HepG2 (cell line): ENCODE measurements at regions not wholly inside any gene's neighbourhood (a gene's known extent, or its start where the extent isn't known, plus 50 kb on each side); places are given as distances from the start of the nearest gene placed in this dataset.

ENCODE experiments used
- ATAC-seq: fragments of 200-7000 bp; cut with Tn5 transposase; 3 replicates; pipeline ENCODE4 v1.9.1; 2020; ENCODE audit warnings: mild to moderate bottlenecking, moderate library complexity
- BruUV-seq: library from RNA; stranded (reverse); fragments of 400-500 nt; replicated peaks from 2 replicates; lab custom pipeline; 2021; lab: Mats Ljungman, UMichigan
- CTCF ChIA-PET: fragments of 300-600 bp; formaldehyde crosslinking; extraction: SDS; loops from one replicate; lab custom pipeline; 2021; ENCODE audit warnings: low total read pairs, inconsistent platforms, low intra/inter-chr PET ratio; lab: Yijun Ruan, JAX
- POLR2A ChIA-PET: fragments of 350-600 bp; sonication (Branson Sonifier 250); formaldehyde crosslinking; loops from one replicate; lab custom pipeline; 2020; ENCODE audit warnings: antibody characterized with exemption, inconsistent platforms; lab: Yijun Ruan, JAX
- DNase-seq: peaks from one replicate; pipeline ENCODE4 v3.0.0-alpha.2; 2015; ENCODE audit warnings: low spot score
- FAIRE-seq: peaks from 3 replicates; lab custom pipeline; 2011; peaks lifted over from hg19 to GRCh38; lab: Jason Lieb, UNC
- H2AFZ ChIP-seq: one replicate; pipeline ENCODE4 v1.6.1; 2011; ENCODE audit warnings: low read length, inconsistent platforms
- H3K27ac ChIP-seq: fragments of 300-600 bp; 3 replicates; pipeline ENCODE4 v1.8.0; 2011; ENCODE audit warnings: mixed run types, mild to moderate bottlenecking, mixed read lengths, low read length, inconsistent platforms; ENCODE audit not compliant: insufficient read depth; ENCODE audit errors: extremely low read length
- H3K27me3 ChIP-seq, 2 experiments: fragments of 200-600 bp in 1 of 2; 2 replicates in 1 of 2; 3 replicates in 1 of 2; pipeline versions ENCODE4 v1.6.0 to v1.8.0; 2011; ENCODE audit warnings: low read length in 2 of 2, mild to moderate bottlenecking in 2 of 2, moderate library complexity in 2 of 2, inconsistent platforms in 1 of 2; ENCODE audit not compliant: insufficient read depth in 2 of 2, control insufficient read depth in 1 of 2
- H3K36me3 ChIP-seq, 2 experiments: fragments of 200-600 bp in 1 of 2; replicated peaks in 1 of 2; 2 replicates in 1 of 2; 3 replicates in 1 of 2; pipeline versions ENCODE4 v1.5.1 to v1.8.0; 2011; ENCODE audit warnings: low read length in 2 of 2, inconsistent platforms in 1 of 2; ENCODE audit not compliant: insufficient read depth in 2 of 2, control insufficient read depth in 1 of 2
- H3K4me1 ChIP-seq: 2 replicates; pipeline ENCODE4 v1.5.1; 2012; ENCODE audit warnings: low read length, inconsistent platforms; ENCODE audit not compliant: insufficient read depth
- H3K4me2 ChIP-seq: 2 replicates; pipeline ENCODE4 v1.6.0; 2011; ENCODE audit warnings: low read depth, low read length, inconsistent platforms
- H3K4me3 ChIP-seq, 3 experiments: fragments of 200-600 bp in 1 of 3; sonication (generic), shearing (Covaris generic) in 1 of 3; replicated peaks in 1 of 3; 2 replicates each; pipeline ENCODE4 v1.5.1; 2011 to 2016; ENCODE audit warnings: low read length in 3 of 3, inconsistent platforms in 2 of 3, low read depth in 2 of 3, mild to moderate bottlenecking in 2 of 3, control low read depth in 1 of 3, mixed read lengths in 1 of 3; ENCODE audit not compliant: insufficient read depth in 1 of 3
- H3K79me2 ChIP-seq: one replicate; pipeline ENCODE4 v1.6.1; 2011; ENCODE audit warnings: low read length, inconsistent platforms; ENCODE audit not compliant: insufficient read depth
- H3K9ac ChIP-seq: 2 replicates; pipeline ENCODE4 v1.6.0; 2011; ENCODE audit warnings: mild to moderate bottlenecking, low read depth, low read length, inconsistent platforms; ENCODE audit not compliant: insufficient read depth
- H3K9me3 ChIP-seq: 2 replicates; pipeline ENCODE4 v1.5.1; 2012; ENCODE audit warnings: mild to moderate bottlenecking, low read length
- H4K20me1 ChIP-seq: 2 replicates; pipeline ENCODE4 v1.6.0; 2011; ENCODE audit warnings: inconsistent platforms, mild to moderate bottlenecking, low read length, moderate library complexity; ENCODE audit not compliant: insufficient read depth
- BORCS8-MEF2B ChIP-seq: sonication (generic); formaldehyde crosslinking; IDR thresholded peaks from 2 replicates; pipeline ENCODE4 v1.8.0; 2022; ENCODE audit warnings: mild to moderate bottlenecking, missing genetic modification reagents
- CENPBD1 ChIP-seq: sonication (generic); formaldehyde crosslinking; IDR thresholded peaks from 2 replicates; pipeline ENCODE4 v1.8.0; 2022; ENCODE audit warnings: missing genetic modification reagents, low read depth, mild to moderate bottlenecking, borderline replicate concordance
- GABPA ChIP-seq, 2 experiments: IDR thresholded peaks; 2 replicates each; pipeline ENCODE4 v1.6.1; 2011 to 2016; ENCODE audit warnings: low read depth in 2 of 2, low read length in 1 of 2, missing biosample characterization in 1 of 2, missing genetic modification characterization in 1 of 2
- NFE2L2 ChIP-seq: fragments of 150-350 bp; IDR thresholded peaks from 2 replicates; pipeline ENCODE4 v1.6.1; 2014; ENCODE audit warnings: low read length
- RORA ChIP-seq: sonication (generic); formaldehyde crosslinking; IDR thresholded peaks from 2 replicates; pipeline ENCODE4 v1.5.0; 2020; ENCODE audit warnings: mild to moderate bottlenecking, missing genetic modification reagents, moderate library complexity
- TIGD3 ChIP-seq: sonication (generic); formaldehyde crosslinking; IDR thresholded peaks from 2 replicates; pipeline ENCODE4 v1.5.1; 2020; ENCODE audit warnings: mild to moderate bottlenecking, missing genetic modification reagents, borderline replicate concordance
- ZHX1 ChIP-seq: sonication (generic); formaldehyde crosslinking; IDR thresholded peaks from 2 replicates; pipeline ENCODE4 v1.8.1; 2022; ENCODE audit warnings: low read depth, mild to moderate bottlenecking, missing genetic modification reagents
- ZKSCAN1 ChIP-seq: fragments of 150-350 bp; IDR thresholded peaks from 2 replicates; pipeline ENCODE4 v1.6.1; 2014; ENCODE audit warnings: low read length
- ZNF138 ChIP-seq: sonication (generic); formaldehyde crosslinking; IDR thresholded peaks from 2 replicates; pipeline ENCODE4 v1.5.0; 2020; ENCODE audit warnings: mild to moderate bottlenecking, low read depth, missing genetic modification reagents
- ZNF232 ChIP-seq: sonication (generic); formaldehyde crosslinking; IDR thresholded peaks from 2 replicates; pipeline ENCODE4 v1.4.0; 2020; ENCODE audit warnings: missing genetic modification reagents, borderline replicate concordance
- ZNF264 ChIP-seq: sonication (generic); formaldehyde crosslinking; IDR thresholded peaks from 2 replicates; pipeline ENCODE4 v1.4.0; 2020; ENCODE audit warnings: missing genetic modification reagents
- ZNF292 ChIP-seq: sonication (generic); formaldehyde crosslinking; IDR thresholded peaks from 2 replicates; pipeline ENCODE4 v1.8.1; 2022; ENCODE audit warnings: mild to moderate bottlenecking, low read depth, missing genetic modification reagents, borderline replicate concordance
- ZNF30 ChIP-seq: sonication (generic); formaldehyde crosslinking; IDR thresholded peaks from 2 replicates; pipeline ENCODE4 v1.5.0; 2020; ENCODE audit warnings: mild to moderate bottlenecking, missing genetic modification reagents
- ZNF383 ChIP-seq: sonication (generic); formaldehyde crosslinking; IDR thresholded peaks from 2 replicates; pipeline ENCODE4 v1.4.0; 2020; ENCODE audit warnings: missing genetic modification reagents, mild to moderate bottlenecking, borderline replicate concordance
- WGBS: methylation state at CpG from one replicate; pipeline ENCODE4 v1.1.6; 2017; ENCODE audit warnings: low lambda C conversion rate; 5-methylcytosine and 5-hydroxymethylcytosine counted together
- in situ Hi-C: cut with HindIII; loops from 2 replicates; pipeline ENCODE4 v1.10.0; 2017; ENCODE audit warnings: low pct_unique_long_range_greater_than_20kb; ENCODE audit not compliant: extremely low pct_ligation_motif_present
- intact Hi-C: fragments of 100-400 bp; cut with micrococcal nuclease; formaldehyde crosslinking; loops from one replicate; pipeline ENCODE4 v1.10.0; 2022; ENCODE audit not compliant: unreplicated experiment

- H3K4me2 ChIP-seq, result no peak overlapping the region
- ATAC-seq (no peak), FAIRE-seq (no peak), DNase-seq (no peak)
- peaks cover 0 to 5% of the 10 kb centered on the region in 2 experiments; a peak in 3 of 5 replicates for H3K27me3 ChIP-seq
- H3K4me3 ChIP-seq, result no peak overlapping the region
- CTCF ChIA-PET, result no interaction called here
- in situ Hi-C loops (no loop called here), intact Hi-C loops (no loop called here)
- H3K36me3 ChIP-seq, result no peaks in the 10 kb centered on the region
- no peak overlapping the region for H2AFZ ChIP-seq
- no peaks in the 10 kb centered on the region for H3K9me3 ChIP-seq
- H3K9ac ChIP-seq, result no peak overlapping the region
- no peaks in the 10 kb centered on the region for H3K4me1 ChIP-seq
- no TSS peak for BruUV-seq
- H3K79me2 ChIP-seq, result no peaks in the 10 kb centered on the region
- 15% methylated on average over 8 of the region's 8 CpGs for WGBS
- TF ChIP-seq ZNF383 (CRISPR knock-in tag), result no peak
- no peak for TF ChIP-seq ZKSCAN1
- no peak overlapping the region for H3K27ac ChIP-seq
- no peaks in the 10 kb centered on the region for H4K20me1 ChIP-seq
- POLR2A ChIA-PET, result no interaction called here
These were observed 109.2 kb upstream of the LIMCH1 start for GRCh38 chr4:41428601-41429279.

DNA sequence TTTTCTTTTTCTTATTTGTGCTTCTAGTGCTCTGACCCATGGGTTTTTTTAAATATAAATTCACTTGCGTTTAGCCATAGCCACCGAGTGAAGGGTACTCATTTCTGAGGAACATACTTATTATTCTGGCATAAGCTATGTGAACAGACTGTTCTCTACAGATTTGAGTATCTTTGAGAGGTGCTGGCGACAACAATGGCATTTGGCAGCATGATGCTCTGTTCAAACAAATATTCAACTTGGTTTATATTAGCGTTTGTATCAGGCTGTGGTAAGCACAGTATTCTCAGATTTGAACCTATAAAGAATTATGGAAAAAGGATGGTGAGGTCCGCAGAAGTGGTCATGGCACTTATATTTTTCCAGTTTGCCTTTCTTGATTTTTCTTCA is 108.7 kb upstream of the LIMCH1 start:
- H3K79me2 ChIP-seq, result no peaks in the 10 kb centered on the region
- H3K27ac ChIP-seq, result no peak overlapping the region
- no peak overlapping the region for H3K4me3 ChIP-seq
- no peaks in the 10 kb centered on the region for H3K4me1 ChIP-seq
- no peak overlapping the region for H2AFZ ChIP-seq
- no peak overlapping the region for H3K4me2 ChIP-seq
- no peak for ATAC-seq
- no peaks in the 10 kb centered on the region for H3K36me3 ChIP-seq
- 2% methylated on average over 5 of the region's 5 CpGs for WGBS
- ChIA-PET POLR2A (no interaction called here), CTCF (no interaction called here)
- H3K27me3 ChIP-seq, result peaks cover 0 to 5% of the 10 kb centered on the region in 2 experiments; a peak in 3 of 5 replicates
- TF ChIP-seq ZNF264 (CRISPR knock-in tag) (no peak), TIGD3 (CRISPR knock-in tag) (no peak), ZNF30 (CRISPR knock-in tag) (no peak), BORCS8-MEF2B (CRISPR knock-in tag) (no peak), GABPA (IDR thresholded peaks at IDR 0.05; ENCODE audit: low read depth, low read length) (no peak), GABPA (CRISPR knock-in tag; IDR thresholded peaks at IDR 0.05; ENCODE audit: low read depth) (no peak), CENPBD1 (CRISPR knock-in tag) (no peak), NFE2L2 (no peak), ZNF232 (CRISPR knock-in tag) (no peak), ZNF292 (CRISPR knock-in tag) (no peak), RORA (no peak), ZNF138 (CRISPR knock-in tag) (no peak), ZHX1 (CRISPR knock-in tag) (no peak)
- FAIRE-seq, result no peak
- no peak for DNase-seq
- intact Hi-C loops (no loop called here), in situ Hi-C loops (no loop called here)
- H4K20me1 ChIP-seq, result no peaks in the 10 kb centered on the region
- no peak overlapping the region for H3K9ac ChIP-seq
- H3K9me3 ChIP-seq, result no peaks in the 10 kb centered on the region
- no TSS peak for BruUV-seq
